Activated CD4-positive, alpha-beta T cell treated with anti-CD3 and anti-CD28 coated beads, Interleukin-2, Interleukin-4, amounts not matched to agents 100 ng/mL and 50 ng/mL, durations not matched to agents 16 hours and 8 hours (primary cell): ENCODE measurements at regions not wholly inside any gene's neighbourhood (a gene's known extent, or its start where the extent isn't known, plus 50 kb on each side); places are given as distances from the start of the nearest gene placed in this dataset.
"Not testable (repeated sequence)": the region's sequence is repeated elsewhere in the genome, so short reads cannot be mapped to it uniquely, and the experiment has no call there.

ENCODE experiments used
- DNase-seq: peaks from one replicate; pipeline ENCODE4 v3.0.0-alpha.2; 2020; ENCODE audit warnings: low spot score

GRCh38 chr2:184114439-184114838 lies 483.9 kb upstream of the ZNF804A start:
- DNase-seq, result no peak

- DNase-seq, result no peak
Measured at GRCh38 chr2:184119989-184120800, 478.1 kb upstream of the ZNF804A start.

GRCh38 chr2:184125867-184126266 lies 472.5 kb upstream of the ZNF804A start:
- DNase-seq, result no peak

- DNase-seq, result no peak
Measured at GRCh38 chr2:184129073-184129472, 469.3 kb upstream of the ZNF804A start.

GRCh38 chr2:184137955-184138354 lies 460.4 kb upstream of the ZNF804A start:
- no peak for DNase-seq

GRCh38 chr2:184141866-184142265 lies 456.5 kb upstream of the ZNF804A start:
- no peak for DNase-seq

- DNase-seq, result no peak
Measured at GRCh38 chr2:184154438-184154837, 443.9 kb upstream of the ZNF804A start.

GRCh38 chr2:184155791-184156190 lies 442.5 kb upstream of the ZNF804A start:
- no peak for DNase-seq

- no peak for DNase-seq
Measured at GRCh38 chr2:184157141-184157540, 441.2 kb upstream of the ZNF804A start.

GRCh38 chr2:184162426-184162825 lies 435.9 kb upstream of the ZNF804A start:
- DNase-seq, result no peak

- not testable (repeated sequence) for DNase-seq
Measured at GRCh38 chr2:184168823-184169222, 429.5 kb upstream of the ZNF804A start.

GRCh38 chr2:184169366-184169765 lies 429.0 kb upstream of the ZNF804A start:
- DNase-seq, result no peak

- no peak for DNase-seq
Measured at GRCh38 chr2:184174493-184175104, 423.7 kb upstream of the ZNF804A start.

- DNase-seq, result no peak
Measured at GRCh38 chr2:184178229-184178628, 420.1 kb upstream of the ZNF804A start.

GRCh38 chr2:184186436-184186835 lies 411.9 kb upstream of the ZNF804A start:
- DNase-seq, result no peak

GRCh38 chr2:184187421-184187971 lies 410.8 kb upstream of the ZNF804A start:
- no peak for DNase-seq

- DNase-seq, result no peak
Measured at GRCh38 chr2:184190725-184191124, 407.6 kb upstream of the ZNF804A start.

GRCh38 chr2:184192649-184193048 lies 405.7 kb upstream of the ZNF804A start:
- no peak for DNase-seq

GRCh38 chr2:184197413-184197812 lies 400.9 kb upstream of the ZNF804A start:
- DNase-seq, result no peak

- DNase-seq, result not testable (repeated sequence)
Measured at GRCh38 chr2:184198791-184199190, 399.5 kb upstream of the ZNF804A start.

GRCh38 chr2:184199274-184199673 lies 399.1 kb upstream of the ZNF804A start:
- no peak for DNase-seq

GRCh38 chr2:184201246-184201645 lies 397.1 kb upstream of the ZNF804A start:
- DNase-seq, result no peak

- DNase-seq, result no peak
Measured at GRCh38 chr2:184203661-184204060, 394.7 kb upstream of the ZNF804A start.
